T-helper 1 cell (primary cell): ENCODE measurements at regions not wholly inside any gene's neighbourhood (a gene's known extent, or its start where the extent isn't known, plus 50 kb on each side); places are given as distances from the start of the nearest gene placed in this dataset.
"Not testable (repeated sequence)": the region's sequence is repeated elsewhere in the genome, so short reads cannot be mapped to it uniquely, and the experiment has no call there.

Source experiments
- DNase-seq, 5 donors: peaks; one replicate each; pipeline ENCODE4 v3.0.0-alpha.2; 2012 to 2020

GRCh38 chr21:22020221-22020620 lies 1022.0 kb downstream of the NCAM2 start:
- DNase-seq, result no peak

DNA sequence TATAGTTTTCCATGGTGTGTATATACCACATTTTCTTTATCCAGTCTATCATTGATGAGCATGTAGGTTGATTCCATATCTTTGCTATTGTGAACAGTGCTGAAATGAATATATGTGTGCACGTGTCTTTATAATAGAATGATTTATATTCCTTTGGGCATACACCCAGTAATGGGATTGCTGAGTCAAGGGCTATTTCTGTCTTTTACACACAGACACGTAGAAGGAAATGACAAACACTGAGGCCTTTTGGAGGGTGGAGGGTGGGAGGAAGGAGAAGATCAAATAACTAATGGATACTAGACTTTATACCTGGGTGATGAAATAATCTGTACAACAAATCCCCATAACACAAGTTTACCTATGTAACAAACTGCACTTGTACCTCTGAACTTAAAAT lies 1025.7 kb downstream of the NCAM2 start:
- not testable (repeated sequence) for DNase-seq

GRCh38 chr21:22044431-22044830 lies 1046.2 kb downstream of the NCAM2 start:
- DNase-seq, result no peak

GRCh38 chr21:22046576-22046975 lies 1048.4 kb downstream of the NCAM2 start:
- DNase-seq, result no peak

DNA sequence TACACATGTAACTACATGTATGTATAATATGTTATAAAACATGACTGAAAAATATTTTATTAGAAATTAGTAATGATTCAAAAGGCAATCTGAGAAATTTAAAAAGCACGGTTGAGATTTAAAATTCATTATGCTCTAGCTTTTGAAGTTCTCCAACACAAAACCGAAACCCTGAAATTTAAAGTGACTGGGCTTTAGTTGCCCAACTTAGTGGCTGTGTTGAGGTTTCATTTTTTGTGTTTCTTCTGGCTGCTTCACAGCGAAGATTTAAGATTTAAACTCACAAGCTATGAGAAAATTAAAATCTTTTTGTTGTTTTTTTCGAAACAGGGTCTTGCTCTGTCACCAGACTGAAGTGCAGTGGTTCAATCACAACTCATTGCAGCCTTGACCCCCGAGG lies 1058.7 kb downstream of the NCAM2 start:
- DNase-seq, result no peak

- DNase-seq, result no peak
These were observed 1064.4 kb downstream of the NCAM2 start for GRCh38 chr21:22062472-22063139.

DNA sequence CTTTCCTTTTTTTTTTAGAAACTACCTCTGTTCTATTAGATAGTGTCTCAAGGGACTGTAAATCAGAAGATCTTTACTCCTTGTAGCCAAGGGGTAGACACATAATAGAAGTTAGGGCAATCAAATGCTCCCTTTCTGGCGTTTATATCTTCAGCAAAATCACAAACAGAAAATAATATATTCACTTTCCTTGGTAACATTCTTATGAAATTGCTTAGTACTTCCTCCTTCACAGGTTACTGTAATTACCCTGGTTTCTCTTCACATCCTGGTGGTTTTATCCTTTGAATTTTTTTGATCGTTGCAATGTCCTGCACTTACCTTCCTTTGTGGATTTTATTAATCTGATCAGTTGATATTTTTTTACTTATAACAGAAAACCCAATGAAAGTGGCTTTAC lies 1064.9 kb downstream of the NCAM2 start:
- DNase-seq, result no peak

DNA sequence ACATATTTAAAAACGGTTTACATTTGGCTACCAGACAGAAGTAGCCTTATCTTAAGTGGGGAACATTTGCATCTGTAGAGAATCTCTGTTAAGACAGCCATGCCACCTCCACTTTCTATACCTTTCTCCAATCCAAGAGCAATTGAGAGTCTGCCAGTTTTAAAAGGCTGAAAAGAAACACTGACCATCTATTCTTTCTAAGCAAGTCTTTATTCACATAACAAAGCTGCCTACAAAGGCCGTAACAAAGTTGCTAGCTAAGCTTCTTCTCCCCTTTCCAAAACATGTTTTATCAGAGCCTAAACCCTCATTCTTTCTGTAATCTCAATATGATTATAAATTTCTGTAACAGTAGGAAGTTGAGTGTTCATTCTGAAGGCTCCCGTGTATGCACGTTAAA lies 1078.3 kb downstream of the NCAM2 start:
- no peak for DNase-seq

DNA sequence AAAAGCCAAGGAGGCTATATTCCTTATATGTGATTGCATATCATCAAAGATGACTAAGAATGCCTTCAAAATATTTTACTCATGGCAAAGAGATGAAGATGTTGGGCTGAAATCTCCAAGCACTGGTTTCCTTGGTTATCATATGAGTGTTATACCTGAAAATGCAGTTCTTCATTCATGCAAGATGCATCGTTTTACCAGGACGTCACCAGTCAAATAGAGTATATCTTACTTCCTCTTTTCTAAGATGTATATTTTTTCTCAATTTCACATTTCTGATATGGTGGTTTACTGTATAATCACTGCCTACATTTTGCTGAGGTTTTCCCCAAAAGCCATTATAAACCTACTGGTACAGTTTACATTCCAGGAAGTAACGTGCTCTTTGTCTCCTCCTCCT lies 1085.7 kb downstream of the NCAM2 start:
- no peak for DNase-seq

GRCh38 chr21:22096314-22096713 lies 1098.1 kb downstream of the NCAM2 start:
- DNase-seq, result no peak

DNA sequence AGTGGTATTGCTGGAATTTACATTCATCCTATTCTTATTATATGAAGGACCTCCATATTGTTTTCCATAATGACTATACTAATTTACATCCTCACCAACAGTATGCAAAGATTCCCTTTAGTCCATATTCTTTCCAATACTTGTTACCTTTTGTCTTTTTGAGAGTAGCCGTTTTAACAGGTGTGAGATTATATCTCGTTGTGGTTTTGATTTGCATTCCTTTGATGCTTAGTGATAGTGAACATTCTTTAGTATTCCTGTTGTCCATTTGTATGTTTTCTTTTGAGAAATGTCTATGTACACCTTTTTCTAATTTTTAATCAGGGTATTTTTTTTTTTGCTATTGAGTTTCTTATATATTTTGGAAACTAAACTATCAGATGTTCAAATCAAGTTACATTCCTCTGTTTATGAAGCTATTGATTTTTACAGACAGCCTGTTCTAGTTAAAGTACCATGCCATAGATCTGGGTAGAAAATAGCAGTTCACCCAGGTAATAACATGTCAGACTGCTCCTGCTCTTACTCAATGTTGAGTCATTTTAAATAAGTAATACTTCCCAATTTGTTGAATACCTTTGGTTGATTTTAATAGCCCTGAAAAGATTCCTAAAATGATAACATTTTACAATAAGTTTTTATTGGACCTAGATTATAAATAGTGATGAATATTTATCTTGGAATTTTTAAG lies 1108.7 kb downstream of the NCAM2 start:
- no peak for DNase-seq

GRCh38 chr21:22115746-22116145 lies 1117.5 kb downstream of the NCAM2 start:
- DNase-seq, result no peak

DNA sequence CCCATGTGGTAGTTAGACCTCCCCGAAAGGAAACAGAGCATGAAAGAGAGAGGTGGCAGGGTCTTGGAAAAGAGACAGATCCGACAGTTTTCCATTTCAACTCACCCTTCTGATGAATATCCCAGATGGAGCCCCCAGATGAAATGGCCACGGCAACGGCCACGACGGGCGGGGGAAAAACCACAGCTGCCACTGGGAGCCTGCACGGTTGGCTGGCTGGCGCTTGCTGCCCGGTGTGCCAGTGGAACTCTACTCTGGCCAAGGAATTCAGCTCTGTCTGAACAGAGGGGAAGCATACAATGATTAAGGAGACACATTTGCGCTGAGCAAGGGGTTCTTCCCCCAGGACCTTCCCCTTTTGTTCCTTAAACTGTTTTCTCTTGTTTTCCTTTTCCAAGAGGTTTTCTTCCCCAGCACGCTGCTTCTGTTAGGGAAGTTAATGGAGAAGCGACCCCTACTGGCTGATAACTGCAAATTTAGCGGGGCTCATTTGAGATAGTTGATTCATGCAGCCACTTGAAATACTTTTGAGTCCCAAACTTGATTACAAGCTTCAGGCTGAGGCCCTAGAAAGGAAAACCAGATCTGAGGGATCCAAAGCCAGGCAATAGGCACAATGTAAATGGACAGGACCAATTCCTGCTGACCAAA lies 1122.5 kb downstream of the NCAM2 start:
- no peak for DNase-seq

- DNase-seq, result no peak
These were observed 1127.4 kb downstream of the NCAM2 start for GRCh38 chr21:22125581-22125980.

DNA sequence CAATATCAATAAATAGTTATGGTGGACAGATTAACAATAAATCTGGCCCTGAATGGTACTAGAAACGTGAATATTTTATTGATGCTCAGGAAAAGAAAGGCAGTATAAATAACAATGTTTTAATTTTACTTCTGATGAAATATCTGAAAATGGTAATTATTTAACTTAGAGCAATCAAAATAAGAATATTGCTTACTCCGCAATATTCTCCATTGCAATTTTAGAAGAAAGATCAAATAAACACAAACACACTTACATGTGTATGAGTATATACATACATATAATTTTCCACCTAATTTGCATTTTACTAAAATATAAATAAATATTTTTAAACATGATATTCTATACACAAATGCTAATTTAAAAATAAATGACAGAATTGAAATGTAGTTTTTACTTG lies 1130.5 kb downstream of the NCAM2 start:
- no peak for DNase-seq

- no peak for DNase-seq
These were observed 1134.3 kb downstream of the NCAM2 start for GRCh38 chr21:22132358-22133071.

- DNase-seq, result no peak
These were observed 1138.5 kb downstream of the NCAM2 start for GRCh38 chr21:22136740-22137139.

GRCh38 chr21:22138297-22139016 lies 1140.2 kb downstream of the NCAM2 start:
- DNase-seq, result no peak

DNA sequence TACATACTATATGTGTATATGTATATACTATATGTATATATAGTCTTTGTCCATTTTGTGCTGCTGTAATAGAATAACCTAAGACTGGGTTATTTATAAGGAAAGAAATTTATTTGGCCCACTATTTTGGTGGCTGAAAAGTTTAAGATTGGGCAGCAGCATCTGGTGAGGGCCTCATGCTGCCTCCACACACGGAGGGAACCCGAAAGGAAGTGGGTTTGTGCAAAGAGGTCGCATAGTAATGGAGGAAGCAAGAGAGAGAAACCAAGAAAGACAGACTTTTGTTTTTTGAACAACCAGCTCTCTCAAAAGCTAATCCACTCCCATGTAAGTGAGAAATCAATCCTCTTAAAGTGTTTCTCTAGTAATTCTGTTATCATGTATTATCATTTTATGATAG lies 1147.3 kb downstream of the NCAM2 start:
- no peak for DNase-seq

GRCh38 chr21:22154579-22155274 lies 1156.5 kb downstream of the NCAM2 start:
- DNase-seq, result no peak

DNA sequence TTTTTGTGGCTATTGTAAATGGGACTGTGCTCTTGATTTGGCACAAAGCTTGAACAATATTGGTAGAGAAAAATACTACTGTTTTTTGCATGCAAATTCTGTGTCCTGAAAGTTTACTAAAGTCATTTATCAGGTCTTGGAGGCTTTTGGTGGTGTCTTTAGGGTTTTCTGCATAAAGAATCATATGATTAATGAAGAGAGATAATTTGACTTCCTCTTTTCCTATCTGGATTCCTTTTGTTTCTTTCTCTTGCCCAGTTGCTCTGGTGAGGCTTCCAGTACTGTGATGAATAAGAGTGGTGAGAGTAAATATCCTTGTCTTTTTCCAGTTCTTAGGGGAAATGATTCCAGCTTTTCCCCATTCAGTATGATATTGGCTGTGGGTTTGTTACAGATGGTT lies 1166.7 kb downstream of the NCAM2 start:
- DNase-seq, result no peak

- DNase-seq, result no peak
These were observed 1176.5 kb downstream of the NCAM2 start for GRCh38 chr21:22174746-22175145.
